ENCODE measurements at regions not wholly inside any gene's neighbourhood (a gene's known extent, or its start where the extent isn't known, plus 50 kb on each side); places are given as distances from the start of the nearest gene placed in this dataset.

DNA sequence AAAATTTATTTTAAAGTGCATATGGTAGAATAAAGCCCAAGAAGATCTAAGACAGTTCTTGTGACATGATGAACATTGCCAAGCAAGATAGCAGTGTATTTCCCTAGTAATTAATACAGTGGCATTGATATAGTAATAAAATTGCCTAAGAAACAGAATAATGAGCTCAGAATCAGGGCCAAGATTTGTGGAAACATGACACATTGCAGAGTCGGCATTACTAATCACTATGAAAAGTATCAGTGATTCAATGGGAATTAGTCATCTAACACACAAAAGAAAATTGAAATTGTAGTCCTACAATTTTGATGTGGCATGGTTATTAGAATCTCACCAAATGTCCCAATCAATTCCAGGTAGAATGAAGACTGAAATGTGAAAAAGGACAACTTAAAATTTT lies 243.0 kb upstream of the CYRIA start:
- TF ChIP-seq, protein P1, sequence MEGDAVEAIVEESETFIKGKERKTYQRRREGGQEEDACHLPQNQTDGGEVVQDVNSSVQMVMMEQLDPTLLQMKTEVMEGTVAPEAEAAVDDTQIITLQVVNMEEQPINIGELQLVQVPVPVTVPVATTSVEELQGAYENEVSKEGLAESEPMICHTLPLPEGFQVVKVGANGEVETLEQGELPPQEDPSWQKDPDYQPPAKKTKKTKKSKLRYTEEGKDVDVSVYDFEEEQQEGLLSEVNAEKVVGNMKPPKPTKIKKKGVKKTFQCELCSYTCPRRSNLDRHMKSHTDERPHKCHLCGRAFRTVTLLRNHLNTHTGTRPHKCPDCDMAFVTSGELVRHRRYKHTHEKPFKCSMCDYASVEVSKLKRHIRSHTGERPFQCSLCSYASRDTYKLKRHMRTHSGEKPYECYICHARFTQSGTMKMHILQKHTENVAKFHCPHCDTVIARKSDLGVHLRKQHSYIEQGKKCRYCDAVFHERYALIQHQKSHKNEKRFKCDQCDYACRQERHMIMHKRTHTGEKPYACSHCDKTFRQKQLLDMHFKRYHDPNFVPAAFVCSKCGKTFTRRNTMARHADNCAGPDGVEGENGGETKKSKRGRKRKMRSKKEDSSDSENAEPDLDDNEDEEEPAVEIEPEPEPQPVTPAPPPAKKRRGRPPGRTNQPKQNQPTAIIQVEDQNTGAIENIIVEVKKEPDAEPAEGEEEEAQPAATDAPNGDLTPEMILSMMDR (IDR thresholded peaks at IDR 0.05): no peak
- no peak for TF ChIP-seq POLR2A (IDR thresholded peaks at IDR 0.05)
- TF ChIP-seq POLR2AphosphoS5 (IDR thresholded peaks at IDR 0.05): no peak
